Loucy (cell line): ENCODE measurements at regions not wholly inside any gene's neighbourhood (a gene's known extent, or its start where the extent isn't known, plus 50 kb on each side); places are given as distances from the start of the nearest gene placed in this dataset.

Source experiments
- H2AFZ ChIP-seq: fragments of 200-600 bp; sonication (generic); 2 replicates; pipeline ENCODE4 v1.6.0; 2016; ENCODE audit warnings: antibody characterized with exemption, mild to moderate bottlenecking, low read length, moderate library complexity
- H3F3A ChIP-seq: fragments of 200-600 bp; 2 replicates; pipeline ENCODE4 v1.6.0; 2016; ENCODE audit warnings: antibody characterized with exemption, low read depth, mild to moderate bottlenecking
- H3K27me3 ChIP-seq: fragments of 200-600 bp; sonication (generic); 2 replicates; pipeline ENCODE4 v1.6.1; 2014; ENCODE audit warnings: low read length, mild to moderate bottlenecking; ENCODE audit not compliant: insufficient read depth, poor library complexity, severe bottlenecking
- H3K36me3 ChIP-seq: fragments of 200-600 bp; sonication (generic); 2 replicates; pipeline ENCODE4 v1.6.1; 2016; ENCODE audit warnings: low read length; ENCODE audit not compliant: insufficient read depth
- H3K4me1 ChIP-seq: fragments of 200-600 bp; sonication (generic); 2 replicates; pipeline ENCODE4 v1.5.1; 2014; ENCODE audit warnings: low read length, mild to moderate bottlenecking; ENCODE audit not compliant: insufficient read depth, poor library complexity, severe bottlenecking
- H3K4me2 ChIP-seq: fragments of 200-600 bp; sonication (generic); 2 replicates; pipeline ENCODE4 v1.6.0; 2014; ENCODE audit warnings: antibody characterized with exemption, low read length, low read depth, mild to moderate bottlenecking; ENCODE audit not compliant: poor library complexity, severe bottlenecking
- H3K4me3 ChIP-seq: fragments of 200-600 bp; sonication (generic); 2 replicates; pipeline ENCODE4 v1.5.1; 2014; ENCODE audit warnings: low read length, mild to moderate bottlenecking, mixed read lengths; ENCODE audit not compliant: poor library complexity, severe bottlenecking
- H3K79me2 ChIP-seq: fragments of 200-600 bp; sonication (generic); 2 replicates; pipeline ENCODE4 v1.6.1; 2014; ENCODE audit warnings: low read length; ENCODE audit not compliant: insufficient read depth
- H3K9ac ChIP-seq: fragments of 200-600 bp; sonication (generic); 2 replicates; pipeline ENCODE4 v1.6.0; 2014; ENCODE audit warnings: mild to moderate bottlenecking, low read depth, low read length, moderate library complexity; ENCODE audit not compliant: poor library complexity, severe bottlenecking
- H3K9me2 ChIP-seq: fragments of 200-600 bp; sonication (generic); replicated peaks from 2 replicates; pipeline ENCODE4 v1.6.1; 2016; ENCODE audit warnings: low read depth, low read length, mixed read lengths
- H3K9me3 ChIP-seq: fragments of 200-600 bp; sonication (generic); 2 replicates; pipeline ENCODE4 v1.6.1; 2014; ENCODE audit warnings: mild to moderate bottlenecking, antibody characterized with exemption, low read length, low read depth; ENCODE audit not compliant: insufficient read depth
- H4K20me1 ChIP-seq: fragments of 200-600 bp; sonication (generic); 2 replicates; pipeline ENCODE4 v1.6.0; 2014; ENCODE audit warnings: antibody characterized with exemption, low read length, mild to moderate bottlenecking; ENCODE audit not compliant: insufficient read depth, poor library complexity, severe bottlenecking
- EZH2phosphoT487 ChIP-seq: fragments of 200-600 bp; IDR thresholded peaks from 2 replicates; pipeline ENCODE4 v1.6.1; 2018; ENCODE audit warnings: antibody characterized with exemption, mild to moderate bottlenecking, moderate library complexity, borderline replicate concordance
- TF ChIP-seq, protein P1 (sequence below): fragments of 200-600 bp; sonication (generic); conservative IDR thresholded peaks from 2 replicates; pipeline ENCODE4 v1.5.1; 2014; ENCODE audit warnings: mild to moderate bottlenecking, antibody characterized with exemption, low read length

DNA sequence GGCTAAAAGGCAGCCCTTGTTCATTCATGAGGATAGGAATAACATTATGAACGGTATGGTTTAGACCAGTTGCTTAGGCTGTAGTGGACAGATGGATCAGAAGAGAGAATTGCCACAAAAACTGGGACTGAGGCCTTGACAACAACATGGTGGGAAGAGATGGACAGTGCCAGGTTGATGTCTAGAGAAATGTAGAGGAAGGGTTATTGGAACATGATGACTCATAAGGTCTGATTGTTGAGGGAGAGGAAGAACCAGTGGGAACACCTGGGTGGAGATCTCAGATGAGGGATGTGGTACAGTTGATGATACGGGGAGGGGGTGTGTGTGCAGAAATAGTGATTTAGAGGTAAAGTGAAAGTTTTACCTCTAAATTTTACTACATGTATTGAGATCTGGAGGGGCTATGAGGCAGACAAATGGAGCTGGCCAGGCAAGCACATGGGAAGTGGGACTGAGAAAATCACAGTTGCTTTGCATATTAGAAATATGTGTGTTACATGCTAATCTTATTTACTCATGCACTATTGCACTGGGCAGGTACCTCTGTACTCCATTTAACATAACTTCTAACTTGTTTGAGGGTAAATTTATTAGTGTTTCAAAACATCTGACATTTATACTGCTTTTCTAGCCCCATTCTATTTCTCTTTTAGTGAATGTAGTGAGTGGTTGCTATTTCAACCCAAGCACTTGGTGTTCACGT lies 65.6 kb downstream of the PLCE1 start:
- no peaks in the 10 kb centered on the region for H3K4me1 ChIP-seq
- TF ChIP-seq, protein P1, sequence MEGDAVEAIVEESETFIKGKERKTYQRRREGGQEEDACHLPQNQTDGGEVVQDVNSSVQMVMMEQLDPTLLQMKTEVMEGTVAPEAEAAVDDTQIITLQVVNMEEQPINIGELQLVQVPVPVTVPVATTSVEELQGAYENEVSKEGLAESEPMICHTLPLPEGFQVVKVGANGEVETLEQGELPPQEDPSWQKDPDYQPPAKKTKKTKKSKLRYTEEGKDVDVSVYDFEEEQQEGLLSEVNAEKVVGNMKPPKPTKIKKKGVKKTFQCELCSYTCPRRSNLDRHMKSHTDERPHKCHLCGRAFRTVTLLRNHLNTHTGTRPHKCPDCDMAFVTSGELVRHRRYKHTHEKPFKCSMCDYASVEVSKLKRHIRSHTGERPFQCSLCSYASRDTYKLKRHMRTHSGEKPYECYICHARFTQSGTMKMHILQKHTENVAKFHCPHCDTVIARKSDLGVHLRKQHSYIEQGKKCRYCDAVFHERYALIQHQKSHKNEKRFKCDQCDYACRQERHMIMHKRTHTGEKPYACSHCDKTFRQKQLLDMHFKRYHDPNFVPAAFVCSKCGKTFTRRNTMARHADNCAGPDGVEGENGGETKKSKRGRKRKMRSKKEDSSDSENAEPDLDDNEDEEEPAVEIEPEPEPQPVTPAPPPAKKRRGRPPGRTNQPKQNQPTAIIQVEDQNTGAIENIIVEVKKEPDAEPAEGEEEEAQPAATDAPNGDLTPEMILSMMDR, result no peak
- TF ChIP-seq EZH2phosphoT487, result no peak
- no peak overlapping the region for H3K4me2 ChIP-seq
- H3F3A ChIP-seq, result no peaks in the 10 kb centered on the region
- H3K9me3 ChIP-seq, result no peaks in the 10 kb centered on the region
- H3K27me3 ChIP-seq, result no peaks in the 10 kb centered on the region
- no peaks in the 10 kb centered on the region for H3K9me2 ChIP-seq
- no peak overlapping the region for H3K9ac ChIP-seq
- H3K36me3 ChIP-seq, result no peaks in the 10 kb centered on the region
- H4K20me1 ChIP-seq, result no peaks in the 10 kb centered on the region
- H3K79me2 ChIP-seq, result no peaks in the 10 kb centered on the region
- no peak overlapping the region for H2AFZ ChIP-seq
- no peak overlapping the region for H3K4me3 ChIP-seq

DNA sequence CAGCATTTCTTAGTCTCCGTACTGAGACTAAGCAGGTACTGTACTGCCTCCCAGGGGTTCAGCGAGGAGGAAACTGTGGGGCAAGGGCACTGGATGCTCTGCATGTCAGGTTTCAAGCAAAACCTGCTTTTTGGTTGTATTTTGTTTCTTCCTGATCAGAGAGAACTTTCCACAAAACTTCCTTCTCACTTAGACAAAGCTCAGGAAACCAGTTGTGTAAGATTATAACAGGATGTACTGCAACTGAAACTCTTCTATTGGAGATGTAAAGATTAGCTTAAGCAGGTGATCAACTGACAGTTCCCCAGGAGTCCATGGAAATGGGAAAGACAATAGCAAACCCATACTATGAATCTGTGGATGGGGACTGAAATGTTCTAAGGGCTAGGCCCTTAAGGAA lies 67.3 kb downstream of the PLCE1 start:
- Histone ChIP-seq H3K4me3 (no peak overlapping the region), H3K9ac (no peak overlapping the region), H4K20me1 (no peaks in the 10 kb centered on the region), H3K79me2 (no peaks in the 10 kb centered on the region), H3K4me2 (no peak overlapping the region), H3K9me2 (no peaks in the 10 kb centered on the region), H2AFZ (no peak overlapping the region), H3K4me1 (no peaks in the 10 kb centered on the region), H3K27me3 (no peaks in the 10 kb centered on the region), H3K36me3 (no peaks in the 10 kb centered on the region), H3F3A (no peaks in the 10 kb centered on the region), H3K9me3 (no peaks in the 10 kb centered on the region)
- TF ChIP-seq EZH2phosphoT487, result no peak
- TF ChIP-seq, protein P1, result no peak

DNA sequence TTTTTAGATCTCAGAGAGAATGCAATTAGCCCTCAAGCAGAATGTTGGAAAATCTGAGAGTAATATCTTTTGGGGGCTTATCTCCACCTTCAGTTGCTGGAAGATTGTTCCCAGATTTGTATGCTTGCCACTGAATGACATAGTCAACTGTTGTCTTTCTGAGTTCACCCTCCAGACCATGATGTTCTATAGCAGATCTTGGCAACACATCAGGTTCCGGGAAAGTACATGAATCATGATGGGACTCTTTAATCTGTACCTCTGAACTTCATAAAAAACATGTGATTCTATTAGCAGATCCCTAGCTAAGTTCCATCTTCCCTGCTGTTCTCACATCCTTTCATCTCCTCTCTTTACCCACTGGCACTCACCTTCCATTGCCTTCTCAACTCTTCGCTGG lies 68.9 kb downstream of the PLCE1 start:
- no peak overlapping the region for H3K9ac ChIP-seq
- H3K9me3 ChIP-seq, result no peaks in the 10 kb centered on the region
- no peaks in the 10 kb centered on the region for H3K79me2 ChIP-seq
- H3K4me1 ChIP-seq, result no peaks in the 10 kb centered on the region
- no peak for TF ChIP-seq EZH2phosphoT487
- TF ChIP-seq, protein P1, result no peak
- H3F3A ChIP-seq, result no peaks in the 10 kb centered on the region
- H3K27me3 ChIP-seq, result no peaks in the 10 kb centered on the region
- no peaks in the 10 kb centered on the region for H3K36me3 ChIP-seq
- H3K4me3 ChIP-seq, result no peak overlapping the region
- no peaks in the 10 kb centered on the region for H4K20me1 ChIP-seq
- no peaks in the 10 kb centered on the region for H3K9me2 ChIP-seq
- H3K4me2 ChIP-seq, result no peak overlapping the region
- no peak overlapping the region for H2AFZ ChIP-seq
